ENCODE measurements at regions not wholly inside any gene's neighbourhood (a gene's known extent, or its start where the extent isn't known, plus 50 kb on each side); places are given as distances from the start of the nearest gene placed in this dataset.

DNA sequence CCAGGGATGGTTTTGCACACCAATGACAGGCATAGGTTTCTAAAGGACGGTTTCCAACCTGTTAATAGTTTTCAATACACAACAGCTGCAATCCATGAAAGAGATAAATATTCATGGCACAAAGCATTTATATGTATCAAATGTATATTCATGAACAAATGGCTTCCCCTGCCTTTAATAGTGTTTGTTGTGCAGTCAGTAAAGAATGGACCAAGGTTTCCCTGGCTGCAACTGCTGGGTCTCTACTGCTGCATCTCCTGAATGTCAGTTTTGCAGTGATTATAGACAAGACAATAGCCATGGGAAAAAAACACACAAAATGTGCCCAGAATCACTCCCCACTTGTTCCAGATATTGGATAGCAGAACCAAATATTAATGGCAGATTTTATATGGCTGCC, 284.1 kb downstream of the BTG1 start:
- H2AFZ ChIP-seq (ENCODE audit: low read length): no peak overlapping the region
- no peaks in the 10 kb centered on the region for H3K9me3 ChIP-seq (replicated peaks; ENCODE audit: insufficient read depth, low read length)
- H3K9me2 ChIP-seq (replicated peaks; ENCODE audit: insufficient read depth, low read length): no peaks in the 10 kb centered on the region
- H3K27me3 ChIP-seq (replicated peaks; ENCODE audit: insufficient read depth, low read length): no peaks in the 10 kb centered on the region
- no peaks in the 10 kb centered on the region for H3K36me3 ChIP-seq (replicated peaks; ENCODE audit: insufficient read depth, low read length)
- no peak overlapping the region for H3K27ac ChIP-seq (ENCODE audit: low read length)
- H3K4me3 ChIP-seq (ENCODE audit: low read length): no peak overlapping the region
- DNase-seq: no peak
- H3K9ac ChIP-seq (ENCODE audit: low read length): no peak overlapping the region
- no peaks in the 10 kb centered on the region for H3F3A ChIP-seq (ENCODE audit: insufficient read depth, low read length)
- H3K4me2 ChIP-seq (ENCODE audit: low read depth, low read length): no peak overlapping the region
- no peaks in the 10 kb centered on the region for H3K79me2 ChIP-seq (ENCODE audit: low read length)
- TF ChIP-seq, protein P1, sequence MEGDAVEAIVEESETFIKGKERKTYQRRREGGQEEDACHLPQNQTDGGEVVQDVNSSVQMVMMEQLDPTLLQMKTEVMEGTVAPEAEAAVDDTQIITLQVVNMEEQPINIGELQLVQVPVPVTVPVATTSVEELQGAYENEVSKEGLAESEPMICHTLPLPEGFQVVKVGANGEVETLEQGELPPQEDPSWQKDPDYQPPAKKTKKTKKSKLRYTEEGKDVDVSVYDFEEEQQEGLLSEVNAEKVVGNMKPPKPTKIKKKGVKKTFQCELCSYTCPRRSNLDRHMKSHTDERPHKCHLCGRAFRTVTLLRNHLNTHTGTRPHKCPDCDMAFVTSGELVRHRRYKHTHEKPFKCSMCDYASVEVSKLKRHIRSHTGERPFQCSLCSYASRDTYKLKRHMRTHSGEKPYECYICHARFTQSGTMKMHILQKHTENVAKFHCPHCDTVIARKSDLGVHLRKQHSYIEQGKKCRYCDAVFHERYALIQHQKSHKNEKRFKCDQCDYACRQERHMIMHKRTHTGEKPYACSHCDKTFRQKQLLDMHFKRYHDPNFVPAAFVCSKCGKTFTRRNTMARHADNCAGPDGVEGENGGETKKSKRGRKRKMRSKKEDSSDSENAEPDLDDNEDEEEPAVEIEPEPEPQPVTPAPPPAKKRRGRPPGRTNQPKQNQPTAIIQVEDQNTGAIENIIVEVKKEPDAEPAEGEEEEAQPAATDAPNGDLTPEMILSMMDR (IDR thresholded peaks at IDR 0.05; ENCODE audit: low read length): no peak
- TF ChIP-seq EZH2phosphoT487 (IDR thresholded peaks at IDR 0.05; ENCODE audit: low read length): no peak
- TF ChIP-seq EZH2 (optimal IDR thresholded peaks at IDR 0.05; ENCODE audit: low read depth, low read length): no peak
- H3K4me1 ChIP-seq (ENCODE audit: low read length): no peaks in the 10 kb centered on the region
- no peaks in the 10 kb centered on the region for H4K20me1 ChIP-seq (ENCODE audit: insufficient read depth, low read length)

DNA sequence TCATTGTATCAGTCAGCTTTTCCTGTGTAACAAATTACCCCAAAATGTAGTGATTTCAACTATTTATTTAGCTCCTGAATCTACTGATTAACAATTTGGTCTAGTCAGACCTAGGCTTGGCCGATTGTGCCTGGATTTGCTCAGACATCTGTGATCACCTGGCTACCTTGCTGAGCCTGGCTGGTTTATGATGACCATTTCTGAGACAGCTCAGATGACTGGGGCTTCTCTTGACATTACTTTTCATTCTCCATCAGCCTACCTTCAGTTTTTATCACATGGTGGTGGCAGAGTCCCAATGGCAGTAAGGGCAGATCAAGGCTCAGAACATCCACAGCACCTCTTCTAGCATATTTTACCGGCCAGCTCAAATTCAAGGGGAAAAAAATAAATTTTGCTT, 286.3 kb downstream of the BTG1 start:
- Histone ChIP-seq H3K9me2 (replicated peaks; ENCODE audit: insufficient read depth, low read length) (no peaks in the 10 kb centered on the region), H3K27me3 (replicated peaks; ENCODE audit: insufficient read depth, low read length) (no peaks in the 10 kb centered on the region), H3K36me3 (replicated peaks; ENCODE audit: insufficient read depth, low read length) (no peaks in the 10 kb centered on the region), H3K4me1 (ENCODE audit: low read length) (no peaks in the 10 kb centered on the region), H3K9me3 (replicated peaks; ENCODE audit: insufficient read depth, low read length) (no peaks in the 10 kb centered on the region), H3K79me2 (ENCODE audit: low read length) (no peaks in the 10 kb centered on the region), H3K9ac (ENCODE audit: low read length) (no peak overlapping the region), H2AFZ (ENCODE audit: low read length) (no peak overlapping the region), H3K4me3 (ENCODE audit: low read length) (no peak overlapping the region), H3K4me2 (ENCODE audit: low read depth, low read length) (no peak overlapping the region), H3F3A (ENCODE audit: insufficient read depth, low read length) (no peaks in the 10 kb centered on the region), H3K27ac (ENCODE audit: low read length) (no peak overlapping the region), H4K20me1 (ENCODE audit: insufficient read depth, low read length) (no peaks in the 10 kb centered on the region)
- TF ChIP-seq EZH2phosphoT487 (IDR thresholded peaks at IDR 0.05; ENCODE audit: low read length): no peak
- no peak for TF ChIP-seq EZH2 (optimal IDR thresholded peaks at IDR 0.05; ENCODE audit: low read depth, low read length)
- TF ChIP-seq, protein P1 (IDR thresholded peaks at IDR 0.05; ENCODE audit: low read length): no peak
- DNase-seq: no peak

DNA sequence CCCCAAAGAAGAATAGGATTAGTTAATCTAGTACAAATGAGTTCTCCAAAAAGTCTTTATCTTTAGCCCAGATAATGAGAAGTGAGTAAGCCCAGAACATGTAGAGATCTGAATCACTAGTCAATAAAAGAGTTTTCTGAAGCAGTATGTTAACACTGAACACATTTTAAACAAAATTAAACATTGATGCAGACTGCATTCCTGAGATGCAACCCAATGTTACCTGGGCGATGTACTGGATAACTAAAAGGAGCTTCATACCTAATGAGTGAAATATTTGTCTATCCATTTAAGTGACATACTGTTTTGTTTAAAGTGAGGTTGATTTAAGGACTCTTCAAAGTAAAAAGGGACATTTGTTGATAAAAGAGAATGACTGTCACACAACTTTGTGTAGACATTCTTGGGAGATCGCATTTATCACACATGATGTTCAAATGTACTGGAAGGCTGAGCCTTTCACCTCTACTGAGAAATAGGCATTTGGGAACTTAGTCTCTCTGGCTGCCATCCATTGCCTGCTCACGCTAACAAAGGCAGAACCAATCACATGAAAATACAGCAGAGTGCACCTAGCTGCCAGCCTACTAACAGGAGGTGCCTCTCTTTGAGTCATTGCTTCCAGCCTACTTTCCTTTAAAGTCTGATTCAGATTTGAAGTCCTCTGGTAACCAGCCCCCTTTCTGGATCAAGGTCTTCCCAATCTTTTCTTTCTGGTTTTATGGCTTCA, 287.7 kb downstream of the BTG1 start:
- Histone ChIP-seq H3K79me2 (ENCODE audit: low read length) (no peaks in the 10 kb centered on the region), H3K36me3 (replicated peaks; ENCODE audit: insufficient read depth, low read length) (no peaks in the 10 kb centered on the region), H4K20me1 (ENCODE audit: insufficient read depth, low read length) (no peaks in the 10 kb centered on the region), H2AFZ (ENCODE audit: low read length) (no peak overlapping the region), H3K4me1 (ENCODE audit: low read length) (no peaks in the 10 kb centered on the region), H3K4me2 (ENCODE audit: low read depth, low read length) (no peak overlapping the region), H3K27me3 (replicated peaks; ENCODE audit: insufficient read depth, low read length) (no peaks in the 10 kb centered on the region), H3K9me3 (replicated peaks; ENCODE audit: insufficient read depth, low read length) (no peaks in the 10 kb centered on the region), H3K27ac (ENCODE audit: low read length) (no peak overlapping the region), H3K9me2 (replicated peaks; ENCODE audit: insufficient read depth, low read length) (no peaks in the 10 kb centered on the region), H3F3A (ENCODE audit: insufficient read depth, low read length) (no peaks in the 10 kb centered on the region), H3K9ac (ENCODE audit: low read length) (no peak overlapping the region), H3K4me3 (ENCODE audit: low read length) (no peak overlapping the region)
- DNase-seq: no peak
- TF ChIP-seq, protein P1 (IDR thresholded peaks at IDR 0.05; ENCODE audit: low read length): no peak
- TF ChIP-seq EZH2 (optimal IDR thresholded peaks at IDR 0.05; ENCODE audit: low read depth, low read length) (no peak), EZH2phosphoT487 (IDR thresholded peaks at IDR 0.05; ENCODE audit: low read length) (no peak)
